ENCODE measurements at regions not wholly inside any gene's neighbourhood (a gene's known extent, or its start where the extent isn't known, plus 50 kb on each side); places are given as distances from the start of the nearest gene placed in this dataset.
A peak's percentile ranks its signal among the peaks of the same experiment; 100 is the strongest.

DNA sequence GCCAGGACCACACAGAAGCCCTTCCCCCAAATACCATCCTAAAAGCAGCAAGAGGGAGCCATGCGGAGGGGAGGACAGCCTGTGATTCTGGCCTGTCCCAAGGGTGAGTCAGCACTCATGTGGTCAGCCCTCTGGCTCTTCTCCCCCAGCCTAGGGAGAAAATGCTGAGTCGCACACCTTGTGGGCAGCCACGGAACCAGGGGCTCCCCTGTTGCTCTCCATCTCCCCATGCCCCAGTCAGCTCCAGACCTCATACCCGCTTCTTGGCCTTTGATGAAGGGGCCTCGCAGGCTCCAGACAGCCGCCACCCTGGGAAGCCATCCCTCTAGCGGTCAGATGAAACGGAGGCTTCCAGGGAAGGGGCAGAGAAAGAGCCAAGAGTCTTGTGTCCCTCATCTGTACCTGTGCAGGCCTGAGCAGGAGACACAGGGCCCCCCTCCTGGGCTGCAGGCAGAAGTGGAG is 181.3 kb upstream of the SIX2 start:
- FAIRE-seq (peak; percentile 16), DNase-seq (ENCODE audit: insufficient read length, low spot score) (peak; percentile 53)

- peak; percentile 94 for FAIRE-seq
- peak; percentile 80 for DNase-seq (ENCODE audit: insufficient read length, low spot score)
Observed at GRCh38 chr2:45184606-45185005, 175.4 kb upstream of the SIX2 start.

- FAIRE-seq (no peak), DNase-seq (ENCODE audit: insufficient read length, low spot score) (no peak)
Observed at GRCh38 chr2:45182667-45183295, 173.5 kb upstream of the SIX2 start.

DNA sequence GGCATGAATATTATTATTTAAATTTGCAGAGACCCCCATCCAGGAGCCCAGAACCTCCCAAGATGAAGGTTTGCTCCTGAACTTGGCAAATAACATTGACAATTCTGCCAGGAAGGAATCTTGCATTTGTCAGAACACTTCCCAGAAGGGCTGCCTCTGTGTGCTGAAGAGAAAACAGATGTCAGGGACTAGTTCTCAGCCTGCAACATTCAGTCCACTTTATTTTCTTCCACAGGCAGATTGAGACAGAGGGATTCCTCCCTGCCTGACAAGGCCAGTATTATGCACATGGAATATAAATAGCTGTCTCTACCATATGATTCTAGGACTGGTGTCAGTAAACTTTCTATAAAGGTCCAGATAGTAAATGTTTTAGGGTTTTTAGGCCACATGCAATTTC is 171.5 kb upstream of the SIX2 start:
- FAIRE-seq (no peak), DNase-seq (ENCODE audit: insufficient read length, low spot score) (no peak)

- DNase-seq (ENCODE audit: insufficient read length, low spot score) (no peak), FAIRE-seq (peak; percentile 42)
Observed at GRCh38 chr2:45180033-45180746, 170.9 kb upstream of the SIX2 start.

DNA sequence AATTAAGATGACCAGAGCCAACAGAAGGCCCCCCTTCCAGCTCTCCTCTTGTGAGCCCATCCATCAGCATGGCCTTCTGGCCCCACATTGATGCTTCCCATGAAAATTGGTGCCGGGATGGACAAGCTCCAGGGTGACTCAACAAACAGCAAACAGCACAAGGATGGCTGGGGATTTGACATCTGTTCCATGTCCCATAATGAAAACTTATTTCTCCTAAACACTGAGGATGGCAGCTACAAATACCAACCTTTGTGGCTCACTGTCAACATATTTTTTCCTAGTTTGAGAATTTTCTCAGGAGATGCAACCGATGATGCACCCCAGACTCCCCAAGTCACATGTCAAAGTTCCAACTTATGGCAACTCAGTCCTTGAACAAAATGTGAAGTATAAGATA is 169.6 kb upstream of the SIX2 start:
- DNase-seq (ENCODE audit: insufficient read length, low spot score) (no peak), FAIRE-seq (no peak)

DNA sequence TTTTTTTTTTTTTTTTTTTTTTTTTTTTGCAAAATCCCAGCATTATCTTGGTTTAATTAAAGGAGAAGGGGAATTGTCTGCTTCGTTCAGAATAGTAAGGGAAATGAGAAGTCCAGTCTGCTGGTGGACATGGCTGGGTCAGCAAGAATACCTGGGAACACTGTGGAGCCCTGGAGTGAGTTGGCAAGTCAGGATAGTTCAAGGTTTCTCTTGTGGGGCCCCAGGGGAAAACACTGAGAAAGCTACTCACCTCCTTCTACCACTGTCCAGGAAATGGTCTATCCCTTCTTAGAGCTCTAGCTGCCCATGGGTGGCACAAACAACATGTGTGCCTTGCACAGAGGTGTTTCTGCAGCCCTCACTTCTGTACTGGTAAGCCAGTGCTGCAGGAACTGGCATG is 169.1 kb upstream of the SIX2 start:
- DNase-seq (ENCODE audit: insufficient read length, low spot score) (no peak), FAIRE-seq (no peak)

DNA sequence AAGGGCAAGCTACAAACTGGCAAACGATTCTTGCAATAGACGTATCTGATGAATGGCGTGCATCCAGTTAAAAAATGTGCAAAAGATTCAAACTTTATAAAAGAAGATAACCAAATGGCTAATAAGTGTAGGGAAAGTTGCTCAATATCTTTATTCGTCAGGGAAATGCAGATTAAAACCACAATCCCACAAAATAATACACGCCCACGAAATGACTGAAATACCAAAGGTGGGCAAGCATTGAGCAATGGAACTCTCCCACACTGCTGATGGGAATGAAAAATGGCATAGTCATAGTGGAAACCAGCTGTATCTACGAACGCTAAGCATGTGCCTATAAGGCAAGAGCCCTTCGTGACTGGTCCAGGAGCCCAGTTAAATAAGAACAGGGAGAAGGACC is 168.6 kb upstream of the SIX2 start:
- DNase-seq (ENCODE audit: insufficient read length, low spot score) (peak; percentile 84), FAIRE-seq (peak; percentile 91)

DNA sequence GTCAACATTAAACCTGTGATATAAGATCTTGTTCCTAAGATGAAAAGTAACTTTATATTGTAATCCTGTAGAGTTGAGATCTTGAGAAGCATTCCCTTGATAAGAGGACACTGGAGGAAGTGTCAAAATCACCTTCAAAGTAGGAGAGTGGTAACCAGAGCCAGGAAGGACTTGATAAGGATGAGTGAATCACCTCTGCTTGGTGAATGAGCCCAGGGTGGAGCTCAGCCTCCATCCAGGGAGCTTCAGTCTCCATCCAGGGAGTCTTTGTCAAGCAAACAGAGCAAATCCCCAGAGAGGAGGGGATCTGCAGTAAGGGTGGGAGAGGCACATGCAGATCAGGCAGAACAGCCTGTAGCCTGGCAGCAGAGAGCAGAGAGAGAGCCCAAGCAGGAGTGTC is 167.1 kb upstream of the SIX2 start:
- FAIRE-seq (no peak), DNase-seq (ENCODE audit: insufficient read length, low spot score) (no peak)

- peak; percentile 57 for DNase-seq (ENCODE audit: insufficient read length, low spot score)
- FAIRE-seq, result peak; percentile 73
Observed at GRCh38 chr2:45173513-45173912, 164.3 kb upstream of the SIX2 start.

- DNase-seq (ENCODE audit: insufficient read length, low spot score) (no peak), FAIRE-seq (no peak)
Observed at GRCh38 chr2:45172760-45173392, 163.6 kb upstream of the SIX2 start.

- DNase-seq (ENCODE audit: insufficient read length, low spot score) (no peak), FAIRE-seq (no peak)
Observed at GRCh38 chr2:45172142-45172541, 162.9 kb upstream of the SIX2 start.

DNA sequence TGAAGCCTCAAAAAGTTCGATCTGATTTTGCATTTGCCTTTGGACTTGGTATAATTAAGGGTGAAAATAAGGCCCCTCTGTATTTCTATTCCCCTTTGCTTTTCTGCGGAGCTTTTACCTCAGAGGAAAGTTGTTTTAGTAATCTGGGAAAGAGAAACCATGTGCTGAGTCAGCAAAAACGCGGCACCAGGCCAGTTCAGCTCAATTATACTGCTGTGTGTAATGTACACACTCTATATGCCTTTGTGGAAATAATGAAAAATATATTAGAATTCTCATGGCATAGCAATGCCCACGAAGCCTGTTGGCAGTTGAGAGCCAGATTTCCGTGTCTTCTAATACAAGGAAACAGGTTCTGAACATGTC is 161.9 kb upstream of the SIX2 start:
- FAIRE-seq (no peak), DNase-seq (ENCODE audit: insufficient read length, low spot score) (no peak)

- no peak for DNase-seq (ENCODE audit: insufficient read length, low spot score)
- no peak for FAIRE-seq
Observed at GRCh38 chr2:45170191-45171135, 161.2 kb upstream of the SIX2 start.

GRCh38 chr2:45169339-45170190 is 160.3 kb upstream of the SIX2 start:
- DNase-seq (ENCODE audit: insufficient read length, low spot score), result peak; percentile 31
- FAIRE-seq, result peak; percentile 70

GRCh38 chr2:45168711-45169338 is 159.6 kb upstream of the SIX2 start:
- FAIRE-seq (peak; percentile 33), DNase-seq (ENCODE audit: insufficient read length, low spot score) (peak; percentile 48)

DNA sequence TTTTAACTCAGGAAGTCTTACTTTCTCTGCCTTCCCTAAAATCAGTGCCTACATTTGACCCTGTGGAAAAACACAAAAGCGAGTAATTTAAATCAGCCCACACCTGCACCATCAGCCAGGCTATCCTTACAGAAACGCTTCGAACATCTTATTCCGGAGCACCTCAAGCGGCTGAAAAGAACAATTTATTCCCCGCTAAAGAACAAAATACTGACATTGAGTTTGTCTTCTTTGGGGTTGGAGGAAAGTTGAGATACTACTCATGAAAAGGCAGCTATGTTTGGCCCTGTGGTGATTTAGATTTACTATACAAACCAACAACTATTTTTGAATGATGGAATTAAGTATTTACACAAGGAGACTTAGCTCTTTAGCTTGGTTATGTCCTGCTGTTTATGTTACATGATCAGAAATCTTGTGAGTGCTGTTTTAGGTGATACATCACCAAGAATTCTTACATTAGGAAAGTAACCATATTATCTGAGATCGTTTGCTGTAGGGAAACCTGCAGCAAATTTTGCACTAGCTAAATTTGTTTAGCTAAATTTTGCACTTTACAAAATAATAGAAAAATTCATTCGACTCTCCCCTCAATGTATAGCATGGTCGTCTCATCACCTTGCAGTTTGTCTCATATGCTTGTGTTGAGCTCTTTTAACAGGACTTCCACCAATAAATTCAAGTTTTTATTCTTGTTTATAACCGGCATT is 158.8 kb upstream of the SIX2 start:
- no peak for DNase-seq (ENCODE audit: insufficient read length, low spot score)
- FAIRE-seq, result no peak

DNA sequence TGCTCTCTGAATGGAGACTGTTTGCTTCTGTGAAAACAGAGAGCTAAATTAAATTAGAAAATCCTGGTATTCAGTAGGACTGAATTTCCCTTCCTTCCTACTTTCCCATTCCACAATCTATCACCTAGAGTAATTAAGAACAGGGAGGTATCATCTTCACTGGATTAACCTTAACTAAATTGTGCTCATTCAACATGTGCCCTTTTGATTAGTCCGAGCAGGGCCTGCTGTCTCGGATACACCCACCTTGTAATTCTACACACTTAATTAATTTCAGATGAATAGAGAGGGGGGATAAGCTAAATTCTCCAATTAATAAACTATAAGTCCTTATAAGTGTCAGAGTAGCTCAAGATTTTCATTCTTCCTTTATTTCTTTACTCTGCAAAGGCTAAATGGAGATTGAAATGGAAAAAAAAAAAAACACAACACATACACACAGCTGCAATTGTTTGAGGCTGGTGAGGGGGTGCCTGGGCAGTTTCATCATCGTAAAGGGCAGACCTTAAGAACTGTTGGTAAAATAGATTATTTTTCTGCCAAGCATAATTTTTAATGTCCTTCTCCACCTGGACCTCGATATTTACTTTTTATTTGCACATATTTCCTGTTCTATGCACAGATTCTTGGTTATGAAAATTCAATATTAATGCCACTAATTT is 157.1 kb upstream of the SIX2 start:
- FAIRE-seq (no peak), DNase-seq (ENCODE audit: insufficient read length, low spot score) (no peak)

All from HTR-8/SVneo (cell line).